PFSK-1 (cell line): ENCODE measurements at regions not wholly inside any gene's neighbourhood (a gene's known extent, or its start where the extent isn't known, plus 50 kb on each side); places are given as distances from the start of the nearest gene placed in this dataset.

Source experiments
- POLR2AphosphoS5 ChIP-seq: IDR thresholded peaks from 2 replicates; pipeline ENCODE4 v1.6.1; 2012; ENCODE audit warnings: low read depth, mild to moderate bottlenecking, control low read depth, low read length, moderate library complexity
- SIN3A ChIP-seq: IDR thresholded peaks from 2 replicates; pipeline ENCODE4 v1.6.1; 2012; ENCODE audit warnings: mild to moderate bottlenecking, low read length, moderate library complexity, borderline replicate concordance; ENCODE audit not compliant: insufficient read depth

DNA sequence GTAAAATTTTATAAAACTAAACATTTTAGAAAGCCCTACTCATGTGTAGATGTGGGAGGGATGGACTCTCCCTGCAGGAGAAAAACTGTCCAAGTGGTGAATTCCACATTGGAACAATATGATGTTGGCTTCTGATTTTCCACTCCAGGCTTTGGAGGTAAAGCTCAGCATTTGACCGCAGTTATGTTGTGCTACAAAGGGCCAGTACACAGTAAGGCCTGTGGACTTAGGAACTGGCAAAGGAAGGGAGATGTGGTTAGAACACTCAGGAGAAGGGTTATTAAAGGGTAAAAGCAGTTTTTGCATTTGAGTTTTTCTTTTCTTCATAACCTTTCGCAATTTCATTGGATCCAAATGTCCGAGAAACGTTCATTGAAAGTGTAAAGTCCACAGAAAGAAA lies 150.3 kb upstream of the SASH1 start:
- TF ChIP-seq SIN3A (no peak), POLR2AphosphoS5 (no peak)
